ENCODE measurements at regions not wholly inside any gene's neighbourhood (a gene's known extent, or its start where the extent isn't known, plus 50 kb on each side); places are given as distances from the start of the nearest gene placed in this dataset.

DNA sequence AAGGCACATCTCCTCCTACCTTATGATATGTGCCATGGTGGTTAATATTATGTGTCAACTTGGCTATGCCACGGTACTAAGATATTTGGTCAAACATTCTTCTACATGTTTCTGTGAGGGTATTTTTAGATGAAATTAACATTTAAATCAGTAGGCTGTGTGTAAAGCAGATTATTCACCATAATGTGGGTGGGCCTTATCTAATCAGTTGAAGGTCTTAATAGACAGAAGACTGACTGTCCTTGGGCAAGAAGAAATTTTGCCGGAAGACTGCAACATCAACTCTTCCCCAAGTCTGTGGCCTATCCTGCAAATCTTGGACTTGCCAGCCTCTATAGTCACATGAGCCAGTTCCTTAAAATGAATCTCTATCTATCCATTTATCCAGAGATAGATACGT lies 380.1 kb upstream of the DDI1 start:
- TF ChIP-seq, protein P1, sequence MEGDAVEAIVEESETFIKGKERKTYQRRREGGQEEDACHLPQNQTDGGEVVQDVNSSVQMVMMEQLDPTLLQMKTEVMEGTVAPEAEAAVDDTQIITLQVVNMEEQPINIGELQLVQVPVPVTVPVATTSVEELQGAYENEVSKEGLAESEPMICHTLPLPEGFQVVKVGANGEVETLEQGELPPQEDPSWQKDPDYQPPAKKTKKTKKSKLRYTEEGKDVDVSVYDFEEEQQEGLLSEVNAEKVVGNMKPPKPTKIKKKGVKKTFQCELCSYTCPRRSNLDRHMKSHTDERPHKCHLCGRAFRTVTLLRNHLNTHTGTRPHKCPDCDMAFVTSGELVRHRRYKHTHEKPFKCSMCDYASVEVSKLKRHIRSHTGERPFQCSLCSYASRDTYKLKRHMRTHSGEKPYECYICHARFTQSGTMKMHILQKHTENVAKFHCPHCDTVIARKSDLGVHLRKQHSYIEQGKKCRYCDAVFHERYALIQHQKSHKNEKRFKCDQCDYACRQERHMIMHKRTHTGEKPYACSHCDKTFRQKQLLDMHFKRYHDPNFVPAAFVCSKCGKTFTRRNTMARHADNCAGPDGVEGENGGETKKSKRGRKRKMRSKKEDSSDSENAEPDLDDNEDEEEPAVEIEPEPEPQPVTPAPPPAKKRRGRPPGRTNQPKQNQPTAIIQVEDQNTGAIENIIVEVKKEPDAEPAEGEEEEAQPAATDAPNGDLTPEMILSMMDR (IDR thresholded peaks at IDR 0.05; ENCODE audit: insufficient read depth, low read depth, low read length): no peak
- DNase-seq (ENCODE audit: low read depth): no peak
- no peaks in the 10 kb centered on the region for H3K27me3 ChIP-seq (ENCODE audit: control insufficient read depth, insufficient read depth, low read length)
- no peak overlapping the region for H3K4me3 ChIP-seq (ENCODE audit: low read depth, low read length)
- ChIA-PET CTCF (interaction anchor here (1.6 kb wide), 1 partner anchor 12 kb away, joined by 4 read pairs; no protein-coding TSS in a partner anchor), POLR2A (no interaction called here)
- no peaks in the 10 kb centered on the region for H3K36me3 ChIP-seq (ENCODE audit: control insufficient read depth, insufficient read depth, low read length)

DNA sequence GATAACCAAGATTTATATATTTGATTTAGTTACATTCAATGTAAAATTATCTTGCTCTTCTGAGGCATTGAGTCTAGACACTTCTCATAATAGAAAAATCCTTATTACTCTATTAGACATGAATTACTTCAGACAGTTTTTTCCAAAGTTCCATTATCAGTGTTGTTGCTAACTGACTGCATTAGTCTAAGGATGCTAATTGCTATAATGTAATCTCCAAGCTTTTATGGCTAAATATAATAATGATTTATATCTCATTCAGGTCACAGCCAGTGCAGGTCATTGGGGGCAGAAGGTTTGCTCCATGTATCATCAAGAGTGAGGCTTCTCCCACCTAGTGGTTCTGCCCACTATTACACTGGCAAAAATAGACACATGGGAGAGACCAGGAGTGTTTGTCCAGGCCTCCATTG lies 377.2 kb upstream of the DDI1 start:
- ChIA-PET CTCF (interaction anchor here (0.6 to 1.5 kb wide), 4 partner anchors 9 to 303 kb away, joined by 3 to 5 read pairs (median 3); no protein-coding TSS in a partner anchor), POLR2A (no interaction called here)
- no peak for DNase-seq (ENCODE audit: low read depth)

DNA sequence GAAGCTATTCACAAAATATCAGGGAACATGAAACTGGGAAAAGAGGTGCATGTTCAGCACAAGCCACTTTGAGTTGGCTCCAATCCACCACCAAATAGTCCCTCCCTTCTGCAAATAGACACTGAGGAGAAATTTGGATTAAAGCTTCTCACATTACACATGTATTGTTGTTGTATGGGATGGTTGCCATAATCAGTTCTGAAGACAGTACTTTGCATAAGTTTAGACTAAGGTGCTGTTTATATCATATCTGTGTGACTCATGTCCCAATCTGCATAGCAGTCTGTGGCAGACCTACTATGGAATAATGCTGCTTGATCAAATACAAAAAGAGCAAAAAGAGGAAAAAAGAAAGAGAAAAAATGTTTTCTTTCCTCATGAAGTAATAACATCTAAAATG lies 376.7 kb upstream of the DDI1 start:
- DNase-seq (ENCODE audit: low read depth): no peak
- no peaks in the 10 kb centered on the region for H3K36me3 ChIP-seq (ENCODE audit: control insufficient read depth, insufficient read depth, low read length)
- H3K27me3 ChIP-seq (ENCODE audit: control insufficient read depth, insufficient read depth, low read length): no peaks in the 10 kb centered on the region
- H3K4me3 ChIP-seq (ENCODE audit: low read depth, low read length): no peak overlapping the region
- POLR2A ChIA-PET: no interaction called here
- CTCF ChIA-PET: interaction anchor here (0.6 to 1.5 kb wide), 4 partner anchors 9 to 217 kb away, joined by 3 to 5 read pairs (median 3); no protein-coding TSS in a partner anchor
- TF ChIP-seq, protein P1 (IDR thresholded peaks at IDR 0.05; ENCODE audit: insufficient read depth, low read depth, low read length): no peak

More for the DNA sequence above, 377.2 kb upstream of the DDI1 start:
- Histone ChIP-seq H3K36me3 (ENCODE audit: control insufficient read depth, insufficient read depth, low read length) (no peaks in the 10 kb centered on the region), H3K27me3 (ENCODE audit: control insufficient read depth, insufficient read depth, low read length) (no peaks in the 10 kb centered on the region), H3K4me3 (ENCODE audit: low read depth, low read length) (no peak overlapping the region)
- TF ChIP-seq, protein P1 (IDR thresholded peaks at IDR 0.05; ENCODE audit: insufficient read depth, low read depth, low read length): peak; percentile 37; the same call in 1 of the 2 replicates

DNA sequence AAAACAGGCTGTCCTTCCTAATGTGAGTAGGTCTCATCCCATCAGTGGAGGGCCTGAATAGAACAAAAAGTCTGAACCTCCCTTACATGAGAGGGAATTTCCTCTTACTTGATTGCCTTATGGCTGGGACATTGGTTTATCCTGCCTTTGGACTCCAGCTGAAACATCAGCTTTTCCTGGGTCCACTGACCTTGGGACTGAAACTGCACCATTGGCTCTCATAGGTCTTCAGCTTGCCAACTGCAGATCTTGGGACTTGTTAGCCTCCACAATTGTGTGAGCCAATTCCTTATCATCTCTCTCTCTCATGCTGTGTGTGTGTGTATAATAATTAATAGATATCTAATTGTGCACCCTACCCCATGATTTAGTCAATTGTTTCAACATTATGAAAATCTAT lies 375.3 kb upstream of the DDI1 start:
- no peak overlapping the region for H3K4me3 ChIP-seq (ENCODE audit: low read depth, low read length)
- H3K36me3 ChIP-seq (ENCODE audit: control insufficient read depth, insufficient read depth, low read length): no peaks in the 10 kb centered on the region
- no peaks in the 10 kb centered on the region for H3K27me3 ChIP-seq (ENCODE audit: control insufficient read depth, insufficient read depth, low read length)
- no peak for DNase-seq (ENCODE audit: low read depth)
- CTCF ChIA-PET: interaction anchor here (1.3 kb wide), 1 partner anchor 60 kb away, joined by 3 read pairs; no protein-coding TSS in a partner anchor
- TF ChIP-seq, protein P1 (IDR thresholded peaks at IDR 0.05; ENCODE audit: insufficient read depth, low read depth, low read length): no peak
- POLR2A ChIA-PET: no interaction called here

DNA sequence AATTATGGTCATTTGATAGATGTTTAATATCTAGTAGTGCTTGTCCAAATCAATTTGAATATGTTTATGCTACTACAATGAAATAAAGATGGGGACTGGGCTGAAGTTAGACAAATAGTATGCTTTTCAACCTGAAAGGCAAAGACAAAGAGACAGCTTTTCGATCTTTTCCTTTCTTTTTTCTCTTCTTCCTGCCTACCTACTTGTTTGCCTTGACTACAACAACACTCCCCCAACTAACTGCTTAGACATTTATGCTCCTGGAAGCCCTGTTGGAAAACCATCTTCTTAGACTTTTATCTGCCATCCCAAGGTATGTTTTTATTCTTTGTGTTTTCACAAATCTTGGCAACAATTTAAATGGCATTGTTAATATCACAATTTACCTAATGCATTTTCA lies 374.4 kb upstream of the DDI1 start:
- H3K27me3 ChIP-seq (ENCODE audit: control insufficient read depth, insufficient read depth, low read length): no peaks in the 10 kb centered on the region
- POLR2A ChIA-PET: no interaction called here
- no peak for DNase-seq (ENCODE audit: low read depth)
- H3K4me3 ChIP-seq (ENCODE audit: low read depth, low read length): no peak overlapping the region
- CTCF ChIA-PET: interaction anchor here (1.3 kb wide), 1 partner anchor 14 kb away, joined by 3 read pairs; no protein-coding TSS in a partner anchor
- TF ChIP-seq, protein P1 (IDR thresholded peaks at IDR 0.05; ENCODE audit: insufficient read depth, low read depth, low read length): no peak
- no peaks in the 10 kb centered on the region for H3K36me3 ChIP-seq (ENCODE audit: control insufficient read depth, insufficient read depth, low read length)
